Thoracic aorta (tissue), 2 donors: ENCODE measurements at regions not wholly inside any gene's neighbourhood (a gene's known extent, or its start where the extent isn't known, plus 50 kb on each side); places are given as distances from the start of the nearest gene placed in this dataset.

Source experiments
- ATAC-seq: fragments of 150-250 bp; one replicate; pipeline ENCODE4 v1.8.0; 2017; ENCODE audit warnings: low read depth; ENCODE audit not compliant: insufficient number of reproducible peaks, low FRiP score
- DNase-seq: peaks from one replicate; pipeline ENCODE4 v3.0.0-alpha.2; 2020; ENCODE audit warnings: low spot score
- H3K27ac ChIP-seq, 2 donors: fragments of 200-600 bp; sonication (generic); 1 replicate in 1 of 2; 2 replicates in 1 of 2; pipeline ENCODE4 v1.5.1; 2016; ENCODE audit warnings: mild to moderate bottlenecking in 2 of 2, moderate library complexity in 2 of 2
- H3K27me3 ChIP-seq: fragments of 200-600 bp; sonication (generic); replicated peaks from 2 replicates; pipeline ENCODE4 v1.6.0; 2016; ENCODE audit warnings: mild to moderate bottlenecking; ENCODE audit not compliant: insufficient read depth
- H3K36me3 ChIP-seq: fragments of 200-600 bp; sonication (generic); one replicate; pipeline ENCODE4 v1.5.1; 2016
- H3K4me1 ChIP-seq, 2 donors: fragments of 200-600 bp; sonication (generic); 1 replicate in 1 of 2; 2 replicates in 1 of 2; pipeline versions ENCODE4 v1.5.1 to v1.6.0; 2016; ENCODE audit warnings: low read depth in 2 of 2, mild to moderate bottlenecking in 1 of 2; ENCODE audit not compliant: control insufficient read depth in 1 of 2
- H3K4me3 ChIP-seq: fragments of 200-600 bp; sonication (generic); 2 replicates; pipeline ENCODE4 v1.5.1; 2016; ENCODE audit warnings: mild to moderate bottlenecking
- H3K9me3 ChIP-seq: fragments of 200-600 bp; sonication (generic); 2 replicates; pipeline ENCODE4 v1.5.1; 2016
- CTCF ChIP-seq: fragments of 200-600 bp; sonication (generic); IDR thresholded peaks from one replicate; pipeline ENCODE4 v1.5.1; 2019; ENCODE audit warnings: antibody characterized with exemption

DNA sequence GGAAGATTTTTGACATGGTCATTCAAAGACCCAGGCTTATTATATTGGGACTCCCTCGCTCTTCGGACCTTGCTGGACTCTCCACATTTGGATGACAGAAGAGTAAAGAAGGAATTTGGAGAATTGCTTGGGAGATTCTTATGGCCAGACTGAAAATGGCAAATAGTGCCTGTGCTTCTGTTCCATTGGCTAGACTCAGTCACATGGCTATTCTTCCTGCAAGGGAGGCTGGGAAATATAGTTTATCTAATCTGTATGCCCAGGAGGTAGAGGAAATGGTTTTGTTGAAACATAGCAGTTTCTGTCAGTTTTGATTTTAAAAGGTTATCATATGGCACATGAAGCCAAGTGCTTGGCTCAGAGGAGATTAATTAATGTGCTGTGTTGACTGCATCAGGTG is 286.6 kb upstream of the JAG1 start:
- H3K4me1 ChIP-seq = peaks cover 0 to 7% of the 10 kb centered on the region in 2 donors
- TF ChIP-seq CTCF = no peak
- H3K27me3 ChIP-seq = no peaks in the 10 kb centered on the region
- H3K36me3 ChIP-seq = no peaks in the 10 kb centered on the region
- no peak overlapping the region for H3K4me3 ChIP-seq
- DNase-seq = no peak
- no peaks in the 10 kb centered on the region for H3K9me3 ChIP-seq
- no peak for ATAC-seq
- H3K27ac ChIP-seq = no peak overlapping the region

DNA sequence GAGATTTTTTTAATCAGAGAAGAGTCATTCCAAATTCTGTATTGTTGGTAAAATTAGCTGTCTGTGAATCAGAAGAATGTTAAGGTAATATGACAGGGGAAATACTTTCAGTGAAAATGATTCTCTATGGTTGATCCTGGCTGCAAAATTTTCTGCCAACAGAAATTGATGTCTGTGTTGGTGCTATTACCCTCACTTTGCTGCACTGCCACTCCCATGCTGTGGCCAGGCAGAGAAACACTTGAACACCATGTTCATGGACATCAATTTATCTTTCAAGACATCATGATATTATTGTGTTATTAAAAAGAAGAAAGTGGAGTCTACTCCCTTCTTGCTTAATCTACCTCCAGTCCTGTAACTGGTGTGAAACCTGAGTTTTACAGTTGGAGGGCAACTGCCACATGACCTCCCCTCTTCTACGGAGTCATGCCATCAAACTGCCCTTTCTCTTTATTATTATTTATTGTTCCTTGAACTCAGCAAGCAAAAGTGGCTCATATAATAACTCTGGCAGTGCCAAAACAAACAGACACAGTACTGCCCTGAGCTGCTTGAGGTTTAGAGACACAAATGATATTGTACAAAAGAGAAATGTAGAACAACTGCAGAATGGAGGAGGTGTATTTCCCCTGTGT is 288.0 kb upstream of the JAG1 start:
- H3K4me1 ChIP-seq = peaks cover 0 to 7% of the 10 kb centered on the region in 2 donors
- no peaks in the 10 kb centered on the region for H3K36me3 ChIP-seq
- DNase-seq (no peak), ATAC-seq (no peak)
- H3K4me3 ChIP-seq = no peak overlapping the region
- no peak overlapping the region for H3K27ac ChIP-seq
- no peak for TF ChIP-seq CTCF
- H3K27me3 ChIP-seq = no peaks in the 10 kb centered on the region
- H3K9me3 ChIP-seq = no peaks in the 10 kb centered on the region

DNA sequence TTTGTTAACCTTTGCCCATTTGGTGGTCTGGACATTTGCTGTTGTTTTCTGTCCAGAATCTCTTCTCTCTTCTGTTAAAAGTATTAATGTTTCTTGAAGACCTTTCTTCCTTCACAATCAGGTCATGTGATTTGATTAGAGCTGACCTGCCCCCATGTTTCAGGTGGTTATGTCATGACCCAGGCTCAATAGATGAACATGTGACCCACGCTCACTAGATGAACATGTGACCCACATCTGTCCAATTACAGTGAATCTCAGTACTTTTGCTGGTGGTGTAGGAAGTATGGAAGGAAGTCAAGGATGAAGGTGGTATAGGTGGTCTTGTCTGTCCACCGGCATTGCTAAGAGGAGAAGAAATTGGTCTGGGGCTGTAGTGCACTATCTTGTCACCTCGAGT is 289.1 kb upstream of the JAG1 start:
- H3K4me3 ChIP-seq = no peak overlapping the region
- no peak for DNase-seq
- peaks cover 0 to 7% of the 10 kb centered on the region in 2 donors for H3K4me1 ChIP-seq
- no peak for TF ChIP-seq CTCF
- H3K36me3 ChIP-seq = no peaks in the 10 kb centered on the region
- H3K27me3 ChIP-seq = no peaks in the 10 kb centered on the region
- no peak overlapping the region for H3K27ac ChIP-seq
- H3K9me3 ChIP-seq = no peaks in the 10 kb centered on the region
- ATAC-seq = no peak

DNA sequence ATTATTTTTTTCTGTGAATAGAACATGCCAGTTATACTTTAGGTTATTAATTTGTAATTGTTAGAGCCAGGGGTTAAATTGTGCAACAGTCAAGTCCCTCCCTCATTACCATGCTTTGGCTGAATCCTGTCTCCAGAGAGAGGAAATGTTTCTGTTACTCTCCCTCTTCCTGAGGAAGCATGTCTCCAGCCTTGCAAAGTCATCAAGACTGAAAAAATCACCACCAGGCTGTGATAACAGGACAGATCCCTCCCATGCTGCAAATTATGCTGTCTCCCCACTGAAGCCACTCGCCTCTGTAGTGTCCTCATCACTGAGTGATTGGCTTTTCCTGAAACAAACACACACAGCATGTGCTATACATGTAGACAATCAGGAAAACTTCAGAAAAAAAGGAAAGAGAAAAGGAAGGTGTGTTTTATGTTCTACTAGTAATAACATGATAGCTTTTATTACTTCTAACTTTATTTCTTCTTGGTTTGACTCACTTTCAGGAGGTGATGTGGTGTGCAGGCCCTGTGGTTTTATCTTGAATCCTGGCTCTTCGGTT is 290.0 kb upstream of the JAG1 start:
- Histone ChIP-seq H3K27ac (no peak overlapping the region), H3K27me3 (no peaks in the 10 kb centered on the region), H3K36me3 (no peaks in the 10 kb centered on the region), H3K9me3 (no peaks in the 10 kb centered on the region), H3K4me1 (peaks cover 0 to 7% of the 10 kb centered on the region in 2 donors), H3K4me3 (no peak overlapping the region)
- no peak for DNase-seq
- no peak for TF ChIP-seq CTCF
- ATAC-seq = no peak

DNA sequence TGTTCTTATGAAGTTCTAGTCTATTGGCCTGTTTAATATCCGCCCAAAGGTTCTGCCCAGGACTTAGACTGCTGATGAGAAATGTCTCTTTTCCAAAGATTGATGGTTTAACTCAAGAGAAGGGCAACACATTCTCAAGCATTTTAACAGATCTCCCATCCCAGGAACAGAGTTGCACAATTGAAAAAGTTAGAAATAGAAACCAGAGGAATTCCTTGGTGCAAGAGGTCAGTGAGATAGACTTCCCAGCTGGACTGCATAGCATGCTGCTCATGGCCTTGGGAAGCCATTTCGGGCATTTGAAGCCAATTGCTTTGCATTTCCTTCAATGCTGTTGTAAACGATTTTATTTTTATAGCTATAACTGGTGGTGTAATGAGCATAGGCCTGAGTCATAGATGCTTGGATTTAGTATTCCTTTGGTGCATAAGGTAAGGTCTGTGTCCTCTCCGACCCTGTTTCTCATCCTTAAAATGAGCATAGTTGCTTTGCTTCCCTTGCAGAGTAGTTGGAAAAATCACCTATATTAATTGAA is 292.2 kb upstream of the JAG1 start:
- TF ChIP-seq CTCF = no peak
- no peak overlapping the region for H3K27ac ChIP-seq
- H3K9me3 ChIP-seq = no peaks in the 10 kb centered on the region
- no peaks in the 10 kb centered on the region for H3K36me3 ChIP-seq
- no peak for ATAC-seq
- no peaks in the 10 kb centered on the region for H3K27me3 ChIP-seq
- peaks cover 0 to 11% of the 10 kb centered on the region in 2 donors for H3K4me1 ChIP-seq
- DNase-seq = no peak
- no peak overlapping the region for H3K4me3 ChIP-seq
